Heart left ventricle (tissue), 13 donors: ENCODE measurements at regions not wholly inside any gene's neighbourhood (a gene's known extent, or its start where the extent isn't known, plus 50 kb on each side); places are given as distances from the start of the nearest gene placed in this dataset.

ENCODE experiments used
- CTCF ChIP-seq, 12 donors: fragments of 200-600 bp; sonication (generic) in 4 of 12; IDR thresholded peaks; one replicate each; pipeline versions ENCODE4 v1.5.0 to v1.8.0; 2018 to 2022; ENCODE audit warnings: antibody characterized with exemption in 12 of 12, mild to moderate bottlenecking in 5 of 12
- POLR2A ChIP-seq, 2 donors: fragments of 450-650 bp; IDR thresholded peaks; one replicate each; pipeline ENCODE4 v1.6.1; 2017; ENCODE audit warnings: antibody characterized with exemption in 2 of 2, mild to moderate bottlenecking in 2 of 2, moderate library complexity in 2 of 2
- donor health status: ischemic (EF 13 %, LVEDD 7.1; RV severe dilation, severe dysfunction).
- donor health status: DM: no; HTN: yes; CAD: no.
- donor health status: DM: no; HTN: no; CAD: no.
- donor health status: ischemic (EF 25% LVEDD 6.9; RV normal size, moderate dysfunction).
- donor health status: ischemic (EF 25% LVEDD 5.7; RV mildly dilated, moderate dysfunction).
- donor health status: ischemic (EF 35%, LVEDD 5.7; RV mildly dilated, moderate dysfunction).
- donor health status: nonischemic (EF 11% LVEDD 7.7; RV severe dilation, severe dysfunction).
- donor health status: DM: yes; HTN: yes; CAD: no.
- donor health status: PGD.
- donor health status: ischemic (EF 29% LVEDD 5.4; RV normal size, mild dysfunction).
- donor health status: nonischemic (EF 23%, LVEDD 6.1; RV moderate dilation, normal function).

DNA sequence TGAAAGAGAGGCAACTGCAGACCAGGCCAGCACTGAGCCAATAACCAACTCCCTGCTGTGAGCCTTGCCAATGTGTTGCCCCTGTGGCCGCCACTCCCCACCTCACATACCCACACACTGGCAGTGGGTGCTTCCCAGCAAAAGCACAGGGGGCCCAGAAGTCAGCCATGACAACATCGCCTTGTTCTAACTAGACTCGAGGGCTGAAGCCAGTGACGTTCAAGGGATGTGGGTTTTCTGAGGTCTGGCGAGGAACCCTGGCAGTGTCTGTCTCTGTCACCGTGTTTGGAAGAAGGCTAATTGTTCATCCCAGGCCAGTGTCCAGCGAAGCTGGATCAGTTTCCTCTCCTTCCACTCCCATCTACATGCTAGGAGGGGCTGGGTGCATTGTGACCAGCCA, 311.8 kb upstream of the AMIGO2 start:
- TF ChIP-seq CTCF (IDR thresholded peaks at IDR 0.05): no peak
- TF ChIP-seq POLR2A (IDR thresholded peaks at IDR 0.05): no peak
